Posterior vena cava (tissue), 2 donors: ENCODE measurements at regions not wholly inside any gene's neighbourhood (a gene's known extent, or its start where the extent isn't known, plus 50 kb on each side); places are given as distances from the start of the nearest gene placed in this dataset.

Experiments
- DNase-seq: peaks from one replicate; pipeline ENCODE4 v3.0.0-alpha.2; 2020; ENCODE audit warnings: low spot score
- intact Hi-C, 2 donors: fragments of 100-400 bp; cut with DNase I; formaldehyde crosslinking; loops; one replicate each; pipeline versions ENCODE4 v1.14.1 to v1.14.2; 2022 to 2023
- donor health status: DM: yes; HTN: yes; CAD: no.
- donor health status: DM: yes; HTN: yes; CAD: no.

DNA sequence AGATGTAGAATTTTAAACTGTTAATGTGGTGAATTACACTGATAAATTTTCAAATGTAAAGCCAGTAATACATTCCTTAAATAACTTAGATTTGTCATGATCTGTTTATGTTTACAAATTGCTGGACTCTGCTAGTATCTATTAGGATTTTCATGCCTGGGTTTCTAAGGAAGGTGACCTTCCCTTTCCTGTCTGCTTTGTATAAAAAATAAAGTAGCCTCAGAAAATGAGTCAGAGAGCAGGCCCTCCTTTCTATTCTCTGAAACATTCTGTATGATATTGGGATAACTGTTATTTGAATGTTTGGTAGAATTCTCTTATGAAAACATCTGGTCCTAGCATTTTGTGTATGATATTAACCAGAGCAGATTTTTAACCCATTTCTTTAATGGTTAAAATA, 255.3 kb downstream of the SYK start:
- DNase-seq = no peak
- intact Hi-C loops = no loop called here

DNA sequence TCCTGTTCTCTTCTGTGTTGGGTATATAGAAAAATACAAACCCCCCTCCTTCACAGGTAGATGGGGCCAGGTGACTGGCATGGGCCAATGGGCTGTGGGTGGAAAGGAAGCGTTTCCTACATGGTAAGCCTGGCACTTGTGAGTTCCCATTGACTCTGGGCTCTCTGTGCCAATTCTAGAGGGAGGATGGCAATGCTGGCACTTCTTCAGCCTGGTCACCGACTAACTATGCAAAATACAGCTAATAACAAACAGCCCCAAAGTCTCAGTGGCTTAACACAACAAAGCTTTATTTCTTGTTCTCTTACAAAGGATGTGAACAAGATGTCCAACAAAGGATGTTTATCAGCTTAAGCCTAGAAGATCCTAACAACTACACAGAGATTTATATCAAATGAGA, 258.1 kb downstream of the SYK start:
- intact Hi-C loops = no loop called here

DNA sequence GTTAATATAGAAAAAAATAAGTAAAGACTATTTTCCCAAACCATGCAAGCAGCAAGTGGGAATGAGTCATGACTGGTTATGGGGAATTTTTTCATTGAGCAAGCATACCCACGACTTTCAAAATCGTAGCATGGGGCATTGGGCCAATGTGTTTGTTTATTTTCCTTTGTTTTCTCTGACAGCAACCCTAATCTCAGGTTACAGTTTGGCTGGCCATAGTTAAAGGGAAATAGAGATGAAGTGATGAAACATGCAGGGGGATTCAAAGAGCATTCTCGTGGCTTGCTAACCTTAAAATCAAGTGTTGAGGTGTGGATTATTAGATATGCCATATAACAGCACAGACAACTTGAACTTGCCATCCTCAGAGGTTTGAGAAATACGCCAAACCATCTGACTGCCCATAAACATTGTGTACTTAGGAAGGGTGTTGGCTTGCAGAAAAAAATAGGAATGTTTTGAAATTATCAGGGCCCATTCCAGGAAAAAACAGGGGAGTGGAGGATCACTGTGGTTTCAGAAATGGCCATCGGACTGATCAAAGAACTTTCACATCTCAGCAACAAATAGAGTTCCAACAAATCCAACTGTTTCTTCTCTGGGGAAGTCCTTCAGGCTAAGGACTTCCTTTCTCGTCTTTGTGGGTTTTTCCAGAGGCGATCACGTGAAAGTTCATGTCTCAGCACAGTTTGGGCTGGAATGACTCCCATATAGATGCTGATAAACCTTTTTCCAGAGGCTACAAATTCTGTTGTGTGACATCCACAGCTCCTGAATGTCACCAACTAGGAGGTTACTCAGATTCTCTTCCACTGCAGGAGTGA, 259.1 kb downstream of the SYK start:
- no peak for DNase-seq
- intact Hi-C loops = no loop called here

More for the DNA sequence above, 258.1 kb downstream of the SYK start:
- no peak for DNase-seq

DNA sequence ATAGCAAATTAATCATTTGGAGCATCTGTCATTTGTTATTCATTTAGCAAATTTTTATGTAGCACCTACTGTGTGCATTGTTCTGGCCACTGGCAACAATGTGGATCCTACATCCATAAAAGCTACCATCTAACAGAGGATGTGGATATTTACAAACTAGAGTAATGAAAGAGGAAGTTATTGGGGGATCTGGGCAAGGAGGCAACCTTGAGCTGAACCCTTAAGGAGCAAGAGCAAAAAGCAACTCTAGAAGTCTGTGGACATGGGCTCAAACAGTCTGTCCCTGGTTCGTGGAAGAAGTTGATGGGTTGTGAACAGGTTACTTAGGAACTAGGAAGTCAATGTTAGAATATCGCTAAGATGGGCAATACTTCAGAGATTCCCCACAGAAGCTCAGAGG, 259.9 kb downstream of the SYK start:
- intact Hi-C loops = no loop called here
- no peak for DNase-seq

DNA sequence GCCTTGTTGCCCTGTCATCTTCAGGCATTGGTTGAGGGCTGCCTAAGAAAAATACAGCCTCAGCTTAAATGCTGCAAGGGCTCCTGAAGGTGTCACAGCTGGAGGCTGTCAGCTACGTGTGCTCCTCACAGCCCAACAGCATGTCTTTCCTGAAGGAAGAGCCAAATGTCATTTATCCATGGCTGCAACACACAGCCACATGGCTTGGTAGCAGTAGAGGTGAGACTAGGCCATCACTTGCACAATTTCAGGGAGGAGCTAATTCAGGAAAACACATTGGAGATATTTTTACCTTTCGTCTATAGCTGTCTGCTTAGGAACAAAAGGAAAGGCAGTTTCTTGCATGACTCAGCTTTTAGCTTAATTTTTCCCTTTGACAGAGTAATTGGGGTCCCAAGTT, 260.7 kb downstream of the SYK start:
- DNase-seq = no peak
- intact Hi-C loops = no loop called here

DNA sequence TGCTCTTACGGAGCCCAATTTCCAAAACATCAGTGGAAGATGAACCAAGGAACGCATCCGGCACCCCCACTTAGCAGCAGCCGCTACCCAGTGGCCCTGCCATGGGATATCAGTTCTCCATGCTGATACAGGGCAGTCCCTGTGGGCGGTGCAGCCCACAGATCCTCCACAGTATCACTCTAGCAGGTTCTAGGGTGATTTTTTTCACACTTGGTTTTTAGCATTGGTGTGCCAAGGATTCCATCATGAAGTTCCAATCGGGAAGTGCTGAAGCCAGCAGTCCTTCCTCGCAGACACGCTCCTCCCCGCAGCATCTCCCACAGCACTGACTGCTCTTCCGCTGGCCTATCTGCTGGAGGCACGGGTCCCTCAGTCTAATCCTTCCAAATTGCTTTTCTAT, 261.9 kb downstream of the SYK start:
- intact Hi-C loops = no loop called here
- no peak for DNase-seq

DNA sequence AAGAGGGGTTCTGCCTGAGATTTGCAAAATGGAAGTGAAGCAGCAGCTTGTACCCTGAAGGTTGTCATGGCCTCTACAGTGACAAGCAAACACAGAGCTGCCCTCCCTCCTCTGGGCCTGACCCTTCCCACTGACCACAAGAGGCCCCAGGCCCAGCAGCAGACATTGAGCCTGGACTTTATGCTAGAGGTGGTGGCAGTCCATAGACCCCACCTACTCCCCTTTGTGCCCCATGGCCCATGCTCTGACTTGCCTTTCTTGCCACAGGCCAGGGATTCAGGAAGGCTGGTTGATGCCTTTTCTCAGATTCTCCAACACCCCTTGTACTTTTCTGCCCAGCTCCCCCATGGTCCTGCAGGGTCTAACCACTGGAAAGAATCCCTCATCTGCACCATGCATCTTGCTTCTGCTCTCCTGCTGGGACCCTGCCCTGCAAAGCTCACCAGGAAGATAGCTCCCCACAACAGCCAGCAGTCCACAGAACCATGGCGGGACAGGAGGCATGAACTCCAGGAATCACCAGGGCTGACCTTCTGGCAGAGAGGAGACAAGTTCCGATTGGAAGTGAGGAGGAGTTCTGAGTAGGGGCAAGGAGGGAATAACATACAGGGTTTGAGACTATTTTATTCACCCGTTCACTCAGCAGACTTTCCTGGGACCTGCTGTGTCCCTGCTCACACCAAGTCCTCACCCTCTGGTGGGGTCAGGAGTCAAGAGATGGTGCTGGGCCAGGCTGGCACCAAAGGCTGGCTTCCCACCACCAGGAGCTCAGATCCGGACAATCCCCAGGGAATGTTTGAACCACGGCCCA, 263.8 kb downstream of the SYK start:
- intact Hi-C loops = no loop called here
- no peak for DNase-seq

DNA sequence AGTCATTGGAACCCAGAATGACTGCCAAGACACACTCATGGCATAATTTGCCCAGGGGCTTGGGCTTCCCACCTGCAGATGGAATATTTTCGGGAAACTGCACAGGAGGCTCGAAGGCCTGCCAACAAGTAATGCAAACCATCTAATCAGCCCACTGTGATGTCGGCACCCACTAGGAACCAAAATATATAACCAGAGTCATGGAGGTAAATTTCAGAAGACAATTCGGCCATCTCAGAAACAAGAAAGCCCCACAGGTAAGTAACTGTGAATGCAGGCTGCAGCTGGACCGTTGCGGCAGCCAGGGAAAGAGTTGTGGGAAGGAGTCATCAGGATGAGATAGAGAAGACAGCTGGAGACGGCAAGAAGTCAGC, 264.4 kb downstream of the SYK start:
- intact Hi-C loops = no loop called here
- no peak for DNase-seq

DNA sequence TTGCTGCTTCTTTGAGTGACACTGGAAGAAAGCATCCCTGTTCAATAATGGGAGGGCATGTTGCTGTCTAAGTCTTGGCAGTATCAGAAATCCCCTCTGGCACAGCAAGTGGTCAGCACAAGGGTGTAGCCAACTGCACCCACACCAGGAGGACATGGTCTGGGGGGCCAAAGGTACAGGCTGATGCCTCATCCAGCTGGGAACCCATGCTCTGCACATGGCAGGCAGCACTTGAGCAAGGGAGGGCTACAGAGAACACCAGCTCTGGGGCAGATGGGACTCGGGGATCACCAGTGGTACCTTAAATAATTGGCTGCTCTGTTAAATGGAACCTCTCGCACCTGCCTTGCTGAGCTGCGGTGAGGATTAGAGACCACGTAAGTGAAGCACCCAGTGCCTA, 265.2 kb downstream of the SYK start:
- DNase-seq = no peak
- intact Hi-C loops = no loop called here

DNA sequence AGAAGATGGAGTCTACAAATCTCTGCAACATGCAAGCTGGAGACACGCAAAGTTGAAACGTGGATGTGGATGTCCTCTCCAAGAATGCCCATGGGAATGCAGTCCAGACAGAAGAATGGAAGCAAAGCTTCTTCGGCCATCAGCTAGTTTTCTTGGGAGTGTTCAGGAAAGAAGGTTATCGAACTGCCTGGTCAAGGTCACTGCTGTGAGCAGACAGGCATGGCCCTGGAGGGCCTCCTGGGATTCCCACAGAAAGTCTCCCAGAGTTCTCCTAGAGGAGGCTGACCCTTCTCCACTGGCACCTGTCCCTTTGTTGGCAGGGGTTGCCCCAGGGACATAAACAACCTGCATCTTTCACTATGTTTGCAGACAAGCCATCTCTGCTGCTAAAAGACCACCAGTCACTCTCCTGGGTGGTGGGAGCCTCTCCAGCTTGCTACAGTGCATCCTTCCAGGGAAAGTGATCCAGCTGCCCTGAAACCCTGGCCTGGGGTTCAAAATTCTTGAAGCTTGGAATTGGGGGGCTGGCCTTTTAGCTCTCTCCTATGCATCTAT, 265.8 kb downstream of the SYK start:
- intact Hi-C loops = no loop called here
- no peak for DNase-seq

DNA sequence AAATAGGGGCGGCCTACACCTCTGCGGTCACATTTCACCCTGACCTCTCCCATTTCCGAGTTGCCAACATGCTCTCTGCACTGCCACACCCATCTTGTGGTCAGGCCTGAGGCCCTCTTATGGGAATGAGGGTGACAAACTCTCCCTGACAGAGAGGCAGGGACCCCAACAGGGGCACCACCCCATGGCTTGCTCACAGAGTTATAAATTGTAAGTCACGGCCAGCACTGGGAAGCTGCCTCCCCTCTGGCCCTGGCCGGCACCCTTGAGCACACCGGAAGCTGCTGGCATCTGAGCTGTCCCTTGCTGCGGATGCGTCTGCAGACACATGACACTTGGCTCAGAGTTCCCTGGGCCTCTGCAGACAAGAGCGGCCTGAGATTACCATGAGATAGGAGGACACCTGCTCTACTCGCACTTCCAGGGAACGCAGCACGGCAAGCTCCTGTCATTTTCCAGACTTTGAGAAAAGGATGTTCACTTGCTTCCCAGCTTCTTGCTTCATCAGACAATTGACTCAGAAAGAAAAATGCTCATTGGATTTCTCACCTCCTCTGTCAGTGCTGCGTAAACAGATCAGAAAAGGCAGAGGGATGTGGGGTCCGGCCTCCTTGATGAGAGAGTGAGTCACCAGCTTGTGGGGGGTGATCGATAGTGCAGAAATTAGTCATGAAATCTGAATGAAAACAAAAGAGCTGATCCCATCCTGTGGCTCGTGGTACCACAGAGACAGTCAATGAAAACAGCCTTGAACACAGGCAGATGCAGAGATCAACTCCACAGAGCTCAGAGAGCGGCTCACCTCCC, 269.8 kb downstream of the SYK start:
- intact Hi-C loops = no loop called here
- no peak for DNase-seq

DNA sequence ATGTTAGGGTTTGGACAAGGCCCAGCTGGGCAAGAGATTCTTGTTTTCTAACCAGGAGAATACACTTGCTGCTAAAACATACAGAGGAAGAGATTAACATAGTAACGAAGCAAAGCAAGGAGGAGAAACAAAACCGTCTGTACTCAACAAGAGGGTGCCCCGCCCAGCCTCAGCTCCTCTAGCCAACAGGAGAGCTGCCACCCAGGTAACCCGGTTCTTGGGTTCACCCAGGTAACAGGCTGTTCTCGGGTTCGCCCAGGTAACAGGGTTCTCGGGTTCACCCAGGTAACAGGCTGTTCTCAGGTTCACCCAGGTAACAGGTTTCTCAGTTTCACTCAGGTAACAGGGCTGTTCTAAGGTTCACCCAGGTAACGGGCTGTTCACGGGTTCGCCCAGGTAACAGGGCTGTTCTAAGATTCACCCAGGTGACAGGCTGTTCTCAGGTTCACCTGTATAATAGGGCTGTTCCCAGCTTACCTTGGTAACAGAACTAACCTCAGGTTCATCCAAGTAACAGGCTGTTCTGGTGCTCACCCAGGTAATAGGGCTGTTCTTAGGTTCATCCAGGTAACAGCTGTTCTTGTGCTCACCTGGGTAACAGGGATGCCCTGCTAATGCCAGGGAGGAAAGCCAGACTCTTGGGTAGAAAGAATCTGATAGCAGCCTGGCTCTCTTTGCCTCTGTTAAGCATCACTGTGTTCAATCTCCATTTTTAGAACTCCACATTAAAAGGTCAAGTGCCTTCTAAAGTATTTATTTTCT, 271.6 kb downstream of the SYK start:
- intact Hi-C loops = no loop called here
- no peak for DNase-seq

DNA sequence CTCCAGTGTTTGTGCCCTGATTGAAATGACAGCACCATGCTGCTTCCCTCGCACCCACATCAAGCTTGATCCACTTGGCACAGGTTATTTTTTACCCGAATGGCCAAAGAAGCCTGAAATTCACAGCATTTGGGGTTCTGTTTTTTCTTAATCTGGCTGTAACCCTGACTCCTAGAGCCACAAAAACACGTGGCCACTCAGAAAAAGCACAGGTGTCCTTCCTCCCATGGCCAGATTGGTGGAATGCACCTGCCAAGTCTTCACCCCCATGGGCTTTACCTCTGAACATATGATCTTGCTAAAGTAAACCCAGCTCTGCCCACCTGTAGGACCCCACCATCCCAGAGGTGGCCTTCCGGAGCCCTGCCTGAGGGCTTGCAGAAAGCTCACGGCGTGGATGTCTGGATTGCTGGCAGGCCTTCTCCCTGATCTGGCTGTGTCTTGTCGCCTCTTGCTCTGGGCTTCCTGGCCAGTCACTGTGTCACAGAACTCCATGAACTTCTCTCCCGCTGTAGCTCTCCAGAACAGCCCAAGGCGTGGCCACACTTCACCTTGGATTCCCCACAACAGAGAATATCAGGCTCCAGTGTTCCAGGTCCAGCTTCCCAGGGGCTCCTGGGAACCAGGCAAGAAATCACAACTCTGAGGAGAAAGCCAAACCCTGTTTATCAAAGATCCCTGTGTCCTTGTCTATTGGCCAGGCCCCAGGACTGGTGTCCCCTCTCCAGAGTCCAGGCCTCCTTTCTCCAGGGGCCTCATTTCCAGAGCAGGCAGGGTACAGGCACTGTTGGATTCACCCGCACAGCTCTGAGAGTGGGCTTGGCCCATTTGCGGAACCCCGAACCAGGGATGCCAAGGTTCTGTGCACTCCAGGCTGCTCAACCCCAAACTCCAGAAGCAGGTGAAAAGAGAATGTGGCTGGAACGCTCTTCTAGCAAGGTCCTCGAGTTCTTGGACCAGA, 272.5 kb downstream of the SYK start:
- intact Hi-C loops = no loop called here
- no peak for DNase-seq

DNA sequence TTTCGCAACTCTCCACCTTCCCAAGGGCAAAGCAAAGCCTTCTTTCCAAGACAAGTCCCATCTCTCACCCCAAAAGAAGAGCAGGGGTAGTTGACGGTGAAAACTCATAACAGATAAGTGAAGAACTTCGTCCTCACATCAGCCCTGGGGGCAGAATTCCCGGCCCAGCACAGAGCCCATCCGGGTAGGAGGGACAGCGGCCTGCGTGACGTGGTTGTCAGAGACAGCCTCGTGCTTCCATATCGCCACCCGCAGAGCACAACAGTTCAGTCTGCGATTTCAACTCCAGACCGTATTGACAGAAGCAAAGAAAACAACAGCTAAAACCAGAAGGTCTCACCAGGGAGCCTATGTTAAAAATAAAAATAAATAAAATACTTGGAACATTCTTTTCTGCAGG, 273.2 kb downstream of the SYK start:
- DNase-seq = no peak
- intact Hi-C loops = no loop called here

DNA sequence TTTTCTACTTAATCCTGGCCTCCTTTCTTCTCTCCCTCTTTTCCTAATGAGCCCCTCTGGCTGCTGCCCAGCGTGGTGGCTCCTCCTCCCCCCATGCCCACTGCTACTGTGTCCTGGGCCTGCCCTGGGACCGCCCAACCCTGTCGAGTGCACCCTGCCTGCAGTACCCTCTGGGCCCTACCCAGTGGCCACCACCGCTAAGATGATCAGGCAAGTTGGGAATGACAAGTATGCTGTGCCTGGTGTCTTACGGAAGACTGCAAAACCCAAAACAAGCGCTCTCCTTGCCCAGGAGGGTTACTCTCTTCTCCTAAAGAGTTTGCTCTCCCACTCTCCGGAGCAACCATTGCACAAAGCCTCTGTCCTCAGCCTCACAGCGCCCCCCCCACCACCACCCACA, 273.7 kb downstream of the SYK start:
- no peak for DNase-seq
- intact Hi-C loops = no loop called here

DNA sequence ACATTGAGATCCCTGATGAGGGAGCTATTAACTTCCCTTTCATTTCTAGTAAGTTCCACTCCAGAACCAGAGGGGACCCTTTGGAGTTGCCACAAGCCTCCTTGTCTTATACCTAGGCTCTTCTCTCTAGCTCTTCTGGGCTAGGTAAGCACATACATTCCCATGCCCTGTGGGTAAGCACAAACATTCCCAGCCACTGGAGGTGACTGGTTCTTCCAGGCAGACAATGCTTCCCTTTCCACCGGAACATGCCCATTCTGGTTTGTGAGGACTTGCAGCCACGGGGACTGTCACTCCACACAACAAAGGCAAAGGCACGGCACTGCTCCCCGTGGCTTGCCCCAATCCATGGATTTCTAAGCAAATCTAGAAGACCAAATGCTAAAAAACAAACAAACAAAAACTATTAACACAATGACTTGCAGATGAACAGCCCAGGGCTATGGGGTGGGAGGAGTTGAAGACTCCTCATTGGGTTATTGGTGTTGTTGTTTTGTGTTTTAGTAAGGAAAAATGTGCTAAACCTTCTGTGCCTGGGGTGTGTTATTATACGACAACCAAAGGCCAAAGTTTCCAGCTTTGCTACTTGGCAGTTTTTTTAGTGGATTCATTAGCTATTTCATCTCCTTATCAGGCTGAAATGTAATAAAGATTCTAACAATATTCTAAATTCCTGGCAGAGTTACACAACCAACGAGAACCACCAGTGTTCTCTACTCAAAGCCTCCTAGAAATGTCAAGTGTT, 276.2 kb downstream of the SYK start:
- intact Hi-C loops = no loop called here
- no peak for DNase-seq

DNA sequence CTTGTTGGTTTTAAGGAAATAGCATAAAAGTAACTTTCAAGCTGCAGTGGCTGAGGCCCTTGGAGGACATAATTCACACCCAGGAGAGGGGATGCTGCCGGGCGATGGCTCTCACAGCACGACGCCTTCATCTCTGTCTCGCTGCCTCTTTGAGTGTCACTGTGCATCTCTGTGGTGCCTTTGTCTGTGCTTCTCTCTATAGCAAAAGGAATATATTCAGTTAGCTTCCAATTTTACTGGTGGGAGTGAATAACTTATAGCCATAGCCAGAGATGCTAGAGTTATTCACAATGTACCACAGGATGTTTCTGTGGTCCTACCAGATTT, 276.7 kb downstream of the SYK start:
- intact Hi-C loops = no loop called here
- DNase-seq = no peak

DNA sequence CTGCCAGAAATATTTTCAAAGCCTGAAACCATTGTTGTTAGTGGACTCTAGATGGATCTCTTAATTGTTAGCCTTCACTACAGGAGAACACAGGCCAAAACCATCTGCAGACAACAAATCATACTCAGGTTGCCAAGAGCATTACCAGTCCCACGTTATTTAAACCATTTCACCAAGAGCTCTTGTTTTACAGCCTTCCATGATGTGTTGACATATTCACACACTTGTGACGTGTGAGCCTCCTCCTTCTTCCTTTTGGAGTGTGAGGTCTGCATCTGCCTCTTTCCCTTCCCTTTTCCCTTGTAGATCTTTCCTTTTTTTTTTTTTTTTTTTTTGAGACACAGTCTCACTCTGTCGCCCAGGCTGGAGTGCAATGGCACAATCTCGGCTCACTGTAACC, 279.0 kb downstream of the AUH start:
- no peak for DNase-seq
- intact Hi-C loops = no loop called here
